HG03571 (cell line): ENCODE measurements at regions not wholly inside any gene's neighbourhood (a gene's known extent, or its start where the extent isn't known, plus 50 kb on each side); places are given as distances from the start of the nearest gene placed in this dataset.

Experiments used
- ATAC-seq: cut with Tn5 transposase; IDR thresholded peaks from one replicate; pipeline ENCODE4 v1.9.1; 2021; ENCODE audit not compliant: unreplicated experiment

DNA sequence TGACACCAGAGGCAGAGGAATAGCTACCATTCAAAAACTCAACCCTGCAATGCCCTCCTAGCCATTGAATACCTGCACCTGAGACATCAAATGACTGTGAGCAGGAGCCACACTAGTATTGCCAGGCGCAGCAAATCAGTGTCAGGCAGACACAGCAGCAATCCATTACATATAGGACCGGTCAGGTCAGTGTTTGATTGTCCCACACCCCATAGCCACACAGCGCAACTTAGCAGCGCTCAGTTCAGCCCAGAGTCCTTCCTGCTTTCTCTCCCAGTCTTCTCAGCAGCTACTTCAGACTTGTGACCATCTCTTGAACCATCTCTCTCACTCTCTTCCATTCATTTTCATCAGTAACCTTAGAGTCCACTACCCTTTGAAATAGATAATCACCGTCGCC, 181.6 kb upstream of the GPR12 start:
- no peak for ATAC-seq

DNA sequence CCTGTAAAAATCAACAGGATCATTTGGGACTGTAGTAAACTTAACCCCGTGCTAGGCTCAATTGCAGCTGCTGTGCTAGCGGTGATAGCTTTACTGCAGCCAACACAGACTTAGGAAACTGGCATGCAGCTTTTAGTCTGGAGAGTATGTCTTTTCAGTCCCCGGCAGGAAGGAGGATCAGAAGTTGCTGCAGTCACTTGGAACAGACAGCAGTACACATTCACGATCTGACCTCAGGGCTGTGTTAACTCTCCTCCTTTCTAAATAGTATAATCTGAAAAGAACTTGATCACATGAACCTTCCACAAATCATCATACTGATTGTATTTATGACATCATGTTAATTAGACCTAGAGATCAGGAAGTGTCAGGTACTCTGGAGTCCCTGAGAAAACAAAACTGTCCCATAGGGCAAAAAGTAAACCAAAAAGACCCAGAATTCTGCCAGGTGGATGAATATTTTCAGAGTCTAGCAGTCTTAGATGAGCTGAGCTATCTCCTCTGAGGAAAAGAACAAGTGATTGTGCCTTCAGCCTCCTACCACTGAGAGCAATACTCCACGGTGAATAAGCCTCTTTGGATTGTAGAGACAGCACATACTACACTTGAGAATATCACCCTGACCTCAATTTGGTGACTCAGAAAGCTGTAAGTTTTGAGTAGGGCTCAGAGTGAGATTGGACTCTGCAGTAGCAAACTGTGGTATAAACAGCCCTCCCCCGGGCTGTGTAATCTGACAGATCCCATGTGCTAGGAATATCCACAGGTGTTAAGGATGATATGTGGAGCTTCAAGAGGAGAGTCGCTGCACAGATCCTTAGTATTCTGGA, 181.0 kb upstream of the GPR12 start:
- ATAC-seq = no peak

DNA sequence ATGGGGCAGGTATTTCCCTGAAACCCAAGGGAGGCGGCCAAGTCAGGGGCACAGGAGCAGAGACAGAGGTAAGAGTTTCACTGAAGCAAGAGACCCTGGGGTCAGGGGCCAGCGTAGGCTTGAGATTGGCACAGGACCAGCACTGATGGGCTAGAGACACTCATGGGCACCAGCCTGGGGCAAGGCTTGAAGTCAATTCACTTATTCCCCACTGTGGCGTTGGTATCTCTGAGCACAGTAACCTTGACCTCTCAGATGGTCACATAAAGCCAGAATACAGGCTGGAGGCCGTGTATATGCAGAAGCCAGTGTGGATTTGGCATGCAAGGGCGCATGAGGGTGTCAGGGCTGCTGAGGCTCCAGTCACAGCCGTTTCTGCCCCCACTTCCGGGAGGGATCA, 173.5 kb upstream of the GPR12 start:
- ATAC-seq = no peak

DNA sequence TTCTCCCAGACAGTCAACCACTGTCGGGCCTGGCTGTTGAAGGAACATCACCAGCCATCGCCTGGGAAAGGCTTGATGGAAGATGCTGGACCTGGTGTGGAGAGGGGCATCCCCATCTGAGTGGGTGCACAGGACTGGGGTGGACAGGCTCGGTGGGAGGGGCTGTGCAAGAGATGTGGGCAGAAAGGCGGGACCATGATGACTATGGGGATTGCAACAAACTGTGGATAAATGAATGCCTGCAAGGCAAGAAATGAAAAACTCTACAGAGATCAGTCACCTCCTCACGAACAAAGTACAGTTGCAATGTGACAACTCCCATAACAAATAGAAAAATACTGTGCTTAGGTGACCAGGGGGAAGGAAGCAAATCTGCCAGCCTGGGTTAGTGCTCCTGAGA, 171.9 kb upstream of the GPR12 start:
- ATAC-seq = no peak

DNA sequence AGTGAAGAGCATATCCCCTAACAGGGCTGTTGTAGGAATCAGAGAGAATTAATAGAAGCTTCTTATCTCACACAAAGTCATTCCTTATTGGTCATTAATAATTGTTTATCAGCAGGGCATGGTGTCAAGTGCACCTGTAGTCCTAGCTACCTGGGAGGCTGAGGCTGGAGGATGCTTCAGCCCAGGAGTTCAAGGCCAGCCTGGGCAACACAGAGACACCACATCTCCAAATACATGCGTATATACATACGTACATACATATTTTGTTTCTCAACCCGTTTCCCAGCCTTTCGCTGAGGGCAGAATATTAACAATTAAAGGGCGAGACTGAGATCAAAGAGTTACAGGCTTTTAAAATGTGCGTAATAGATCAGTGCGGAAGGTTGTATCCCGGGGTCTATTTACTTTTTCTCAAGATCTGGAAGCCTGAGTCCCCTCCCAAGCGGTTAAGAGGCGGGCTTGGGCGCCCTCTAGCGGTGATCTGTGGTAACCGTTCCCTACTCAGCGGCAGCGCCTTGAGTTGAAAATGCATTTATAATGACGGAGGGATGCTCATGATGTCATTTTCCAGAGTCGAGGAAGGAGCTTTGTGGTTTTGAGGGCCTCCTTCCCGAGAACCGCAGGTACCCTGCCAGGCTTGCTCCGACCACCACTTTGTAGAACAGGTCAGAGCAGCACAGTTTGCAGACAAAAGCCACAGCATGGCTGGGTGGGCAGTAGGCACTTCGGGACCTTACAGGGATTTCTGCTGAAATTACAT, 169.6 kb upstream of the GPR12 start:
- ATAC-seq = no peak

DNA sequence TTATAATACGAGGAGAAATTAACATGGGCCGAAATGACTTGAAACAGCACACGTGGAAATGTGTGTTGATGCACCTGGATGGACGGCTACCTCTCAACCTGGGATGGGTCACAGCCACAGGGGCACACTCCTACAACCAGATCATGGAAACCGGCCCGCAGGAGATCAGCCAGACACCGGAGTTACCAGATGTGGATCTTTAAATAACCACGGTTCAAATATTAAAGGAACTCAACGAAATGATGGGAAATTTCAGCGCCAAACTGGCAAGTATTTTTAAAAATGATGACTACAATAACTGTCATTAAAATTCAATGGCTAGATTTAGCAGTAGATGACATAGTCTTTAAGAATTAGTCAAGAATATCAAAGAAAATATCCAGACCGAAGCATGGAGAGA, 166.9 kb upstream of the GPR12 start:
- ATAC-seq = no peak

DNA sequence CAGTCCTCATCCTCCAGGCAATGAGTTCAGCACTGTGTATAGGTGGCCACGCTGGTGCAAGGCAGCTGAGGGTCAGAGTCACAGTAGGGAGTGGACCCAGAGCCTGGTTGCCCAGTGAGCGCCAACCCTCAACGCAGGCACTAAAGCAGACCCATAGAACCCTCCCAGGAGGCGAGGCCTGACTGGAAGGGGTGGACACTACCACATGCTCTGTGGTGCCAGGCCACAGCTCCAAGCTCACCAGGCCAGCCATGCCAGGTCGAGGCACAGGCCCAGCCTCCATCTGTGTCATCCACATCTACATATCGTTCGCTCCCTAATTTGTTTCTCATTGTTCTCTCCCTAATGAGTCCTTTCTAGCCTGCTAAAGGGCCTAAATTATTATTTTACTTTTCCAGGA, 165.8 kb upstream of the GPR12 start:
- no peak for ATAC-seq

DNA sequence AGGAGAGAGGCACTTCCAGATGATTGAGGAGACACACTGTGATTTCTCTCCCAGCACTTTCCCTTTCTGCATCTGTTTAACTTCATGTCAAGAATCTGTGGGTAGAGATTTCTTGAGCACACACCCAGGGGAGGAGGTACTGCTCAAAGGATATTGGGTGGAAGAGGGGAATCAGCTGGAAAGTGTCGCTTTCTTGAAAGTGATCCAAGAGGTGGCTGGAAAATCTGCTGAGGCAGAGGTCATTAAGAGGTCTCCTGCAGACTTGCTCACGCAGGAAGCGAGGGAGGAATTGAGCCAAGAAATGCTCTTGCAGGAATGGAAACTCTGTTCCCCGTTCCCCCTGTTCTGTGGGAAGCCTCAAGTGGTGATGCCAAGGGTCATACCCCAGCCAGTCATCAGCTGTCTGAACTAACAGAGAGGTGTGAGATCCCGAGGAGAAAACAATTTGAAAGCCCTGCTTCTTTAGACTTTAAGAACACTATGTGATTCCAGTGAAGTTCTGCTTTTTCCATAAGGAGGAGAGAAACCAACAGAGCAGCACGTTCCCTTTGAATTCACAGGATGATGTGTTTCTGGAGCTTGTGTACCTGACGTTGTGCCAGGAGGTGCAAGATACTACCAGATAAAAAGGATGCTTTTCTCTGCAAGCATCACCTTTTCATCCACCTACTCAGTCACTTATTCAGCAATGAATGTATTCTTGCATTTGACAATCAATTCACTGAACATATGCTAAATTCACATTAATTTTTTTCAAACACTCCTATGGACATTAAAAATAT, 163.4 kb upstream of the GPR12 start:
- ATAC-seq = no peak

DNA sequence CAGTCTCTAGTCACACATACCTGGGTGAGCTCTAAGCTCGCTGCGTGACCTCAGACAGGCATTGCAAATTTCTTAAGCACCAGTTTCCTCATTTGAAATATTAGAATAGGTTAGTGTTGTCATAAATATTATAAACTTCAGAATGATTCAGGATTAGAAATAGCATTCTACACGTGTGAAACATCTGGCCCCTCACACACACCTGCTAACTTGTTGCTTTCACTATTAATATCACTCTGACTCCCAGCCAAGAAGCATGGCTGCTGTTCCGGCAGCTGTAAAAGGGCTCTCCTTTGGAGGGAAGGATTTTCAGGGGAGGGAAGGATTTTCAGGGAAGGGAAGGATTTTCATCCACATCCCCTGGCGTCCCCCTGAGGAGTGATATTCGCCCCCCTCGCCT, 161.3 kb upstream of the GPR12 start:
- ATAC-seq = no peak

DNA sequence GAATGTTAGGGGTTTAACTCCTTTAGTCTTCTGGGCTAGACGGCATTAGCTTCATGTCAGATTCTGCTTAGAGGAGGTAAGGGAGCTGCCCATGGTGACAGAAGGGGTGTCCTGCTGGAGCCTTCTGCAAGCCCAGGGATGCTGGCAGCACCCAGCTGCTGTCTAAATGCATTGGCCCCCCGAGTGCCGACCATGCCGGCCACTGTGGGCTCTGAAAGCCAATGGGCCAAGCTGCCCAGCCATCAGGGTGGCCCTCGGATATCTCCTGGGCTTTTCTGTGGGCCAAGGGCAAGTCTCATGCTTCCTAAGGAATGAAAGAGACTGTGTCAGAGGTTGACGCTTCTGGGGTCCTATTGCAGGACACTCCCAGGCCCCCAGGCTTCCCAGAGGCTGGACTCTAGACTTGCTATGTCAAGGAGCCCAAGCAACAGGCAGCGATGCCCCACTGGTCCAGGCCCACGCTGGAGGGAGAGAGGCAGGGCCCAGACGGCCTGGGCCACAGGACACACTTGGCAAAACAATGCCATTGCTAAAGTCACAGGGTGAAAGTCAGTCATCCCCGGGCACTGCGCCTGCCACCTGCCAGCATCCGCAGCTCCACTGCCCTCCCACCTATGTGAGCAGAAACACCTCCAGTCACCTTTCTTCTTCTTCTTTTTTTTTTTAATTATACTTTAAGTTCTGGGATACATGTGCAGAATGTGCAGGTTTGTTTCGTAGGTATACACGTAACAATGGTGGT, 160.2 kb upstream of the GPR12 start:
- no peak for ATAC-seq

DNA sequence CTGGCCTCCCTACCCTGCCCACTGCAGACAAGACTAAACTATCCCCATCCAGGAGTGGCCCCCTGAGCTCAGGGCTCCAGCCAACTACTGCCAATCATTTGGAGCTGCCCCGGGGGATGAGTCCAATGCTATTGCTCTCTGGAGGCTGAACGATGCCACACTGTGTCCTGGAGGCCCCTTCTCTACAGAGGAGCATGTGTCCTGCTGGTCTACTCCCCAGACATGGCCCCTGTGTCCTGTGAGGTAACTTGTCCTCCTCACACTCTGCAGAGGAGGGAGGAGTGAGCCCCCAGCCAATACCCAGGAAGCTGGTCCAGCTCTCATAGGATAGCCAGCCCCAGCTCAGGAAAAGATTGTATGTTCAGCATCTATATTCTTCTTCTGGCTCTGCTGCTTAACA, 159.1 kb upstream of the GPR12 start:
- no peak for ATAC-seq

DNA sequence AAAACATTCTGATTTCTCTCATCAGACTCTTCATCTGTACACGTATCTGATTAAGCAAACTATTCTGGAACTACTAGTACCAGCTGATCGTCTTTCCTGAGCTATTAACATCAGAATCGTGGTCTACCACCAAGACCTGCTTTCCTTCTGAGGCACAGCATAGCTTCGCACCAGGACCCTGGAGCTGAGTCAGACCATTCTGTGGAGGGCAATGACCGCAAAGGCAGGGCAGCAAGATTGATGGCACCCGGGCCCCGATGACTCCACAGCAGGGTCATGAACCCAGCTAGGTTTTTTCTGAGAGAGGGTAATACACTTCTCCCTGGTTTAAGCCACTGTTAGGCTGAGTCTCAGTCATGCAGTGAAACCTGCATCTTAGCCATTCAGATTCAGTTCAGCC, 158.7 kb upstream of the GPR12 start:
- ATAC-seq = no peak

DNA sequence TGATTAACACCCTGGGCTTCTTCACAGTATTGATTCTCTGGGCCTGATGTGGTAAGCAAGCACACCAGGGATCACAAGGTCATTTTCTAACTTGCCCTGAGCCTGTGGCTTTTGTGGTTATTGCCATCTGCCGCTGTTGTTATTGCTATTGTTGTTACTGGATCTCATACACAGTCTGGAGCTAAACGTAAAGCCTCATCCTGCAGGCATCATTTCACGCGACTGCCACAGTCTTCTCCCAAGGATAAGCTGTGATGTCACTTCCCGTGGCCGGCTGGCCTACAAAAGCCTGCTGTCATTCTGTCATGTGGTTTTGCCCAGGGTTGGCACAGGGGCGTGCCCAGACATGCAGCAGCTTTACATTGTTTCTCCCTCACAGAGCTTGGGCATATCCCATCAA, 154.0 kb upstream of the GPR12 start:
- ATAC-seq = no peak

DNA sequence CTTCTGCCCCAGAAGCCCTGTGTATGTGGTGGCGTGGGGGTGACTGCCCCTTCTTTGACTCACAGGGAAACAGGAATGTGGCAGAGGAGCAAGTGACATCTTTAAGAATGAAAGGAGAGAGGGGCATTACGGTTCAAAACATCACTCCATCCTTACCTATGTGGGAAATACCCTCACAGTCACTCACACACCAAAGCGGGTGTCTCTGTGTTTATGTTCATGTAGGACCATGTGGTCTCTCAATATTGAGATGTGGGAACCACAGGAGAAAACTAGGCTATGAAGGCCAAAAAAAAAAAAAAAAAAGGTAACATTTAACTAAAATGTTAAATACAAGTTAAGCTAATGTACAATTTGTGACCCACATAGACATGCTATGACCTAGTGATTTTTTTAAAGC, 153.6 kb upstream of the GPR12 start:
- no peak for ATAC-seq

DNA sequence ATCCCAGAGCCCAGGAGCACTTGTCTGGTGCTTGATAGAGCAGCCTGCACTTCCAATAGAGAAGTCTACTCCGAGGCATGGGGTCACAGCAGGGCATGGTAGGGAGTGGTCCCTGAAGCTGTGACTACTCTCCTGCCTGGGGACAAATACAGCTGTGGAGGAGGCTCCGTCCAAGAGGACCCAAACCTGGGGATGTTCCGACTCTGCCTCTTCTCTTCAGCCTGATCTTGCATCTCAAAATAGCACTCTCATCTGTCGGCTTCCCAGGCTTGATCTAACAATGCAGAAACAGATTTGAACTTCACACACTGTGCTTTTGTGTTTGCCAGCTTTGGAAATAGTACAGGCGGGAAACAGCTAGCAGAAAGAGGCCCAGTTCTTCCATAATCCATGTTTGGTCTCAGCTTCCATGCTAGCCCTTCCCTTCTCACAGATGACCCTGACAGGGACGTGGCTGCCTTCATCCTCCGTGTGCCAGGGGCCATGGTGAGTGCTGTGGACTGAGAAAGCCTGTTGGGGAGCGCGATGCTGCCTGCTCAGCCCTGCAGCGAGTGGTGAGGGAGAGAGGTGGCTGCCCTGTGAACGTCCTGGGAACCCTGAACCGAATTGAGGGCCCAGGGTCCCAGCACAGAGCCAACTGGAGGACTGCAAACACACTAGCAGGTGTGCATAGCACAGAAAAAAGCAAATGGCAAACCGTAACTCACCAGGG, 150.3 kb upstream of the GPR12 start:
- no peak for ATAC-seq

DNA sequence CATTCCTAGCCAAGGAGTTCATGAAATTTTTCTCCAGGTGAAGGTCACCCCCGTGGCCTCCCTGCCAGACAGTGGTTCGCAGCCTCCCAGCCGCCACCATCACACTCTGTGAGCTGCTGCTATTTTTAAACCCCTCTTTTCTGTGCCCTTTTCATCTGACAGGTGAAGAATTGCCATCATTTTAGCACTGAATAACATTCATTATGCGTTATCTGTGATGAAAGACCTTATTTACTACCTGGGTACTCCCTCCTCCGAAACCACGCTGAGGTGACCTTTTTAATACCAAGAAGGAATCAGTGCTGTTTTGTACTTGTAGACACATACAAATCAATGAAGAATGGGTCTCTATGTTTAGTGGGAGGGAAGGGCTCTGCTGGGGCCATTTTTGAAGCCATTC, 148.9 kb upstream of the GPR12 start:
- no peak for ATAC-seq

DNA sequence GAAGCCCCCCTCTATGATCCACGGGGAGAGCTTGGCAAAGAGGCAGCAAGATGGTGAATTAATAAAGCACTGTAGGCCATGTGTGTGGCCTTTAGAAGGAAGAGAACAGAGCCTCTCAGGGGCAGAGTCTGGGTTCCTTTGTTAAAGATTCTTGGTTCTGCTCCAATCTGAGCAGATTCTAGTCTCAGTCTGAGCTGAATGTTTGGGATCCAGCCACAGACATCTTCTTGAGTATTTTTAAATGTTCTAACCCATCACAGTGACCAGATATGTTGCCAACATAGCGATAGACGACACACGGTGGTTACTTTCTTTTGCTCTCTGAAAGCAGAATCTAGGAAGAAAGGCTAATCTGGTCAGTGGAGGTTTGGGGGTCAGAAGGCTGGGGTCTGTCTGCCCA, 147.5 kb upstream of the GPR12 start:
- no peak for ATAC-seq

DNA sequence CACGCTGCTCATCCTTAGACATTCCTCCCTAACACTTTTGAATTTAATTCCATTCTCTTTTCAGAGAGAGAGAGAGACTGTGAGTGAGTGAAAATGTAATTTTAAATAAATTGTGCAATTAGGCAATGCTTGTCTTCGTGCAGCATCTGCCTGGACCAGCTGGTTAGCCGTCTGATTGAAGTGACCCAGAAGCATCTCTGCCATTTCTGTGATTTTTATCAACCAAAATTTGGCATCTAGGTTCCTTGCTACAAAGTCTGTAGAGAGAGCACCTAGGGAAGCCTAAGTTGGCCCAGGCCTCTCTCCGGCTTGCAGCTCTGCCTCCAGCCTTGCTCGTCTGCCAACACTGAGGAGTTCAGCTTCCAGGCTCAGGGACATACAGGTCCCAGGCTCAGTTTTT, 138.6 kb upstream of the GPR12 start:
- ATAC-seq = no peak

DNA sequence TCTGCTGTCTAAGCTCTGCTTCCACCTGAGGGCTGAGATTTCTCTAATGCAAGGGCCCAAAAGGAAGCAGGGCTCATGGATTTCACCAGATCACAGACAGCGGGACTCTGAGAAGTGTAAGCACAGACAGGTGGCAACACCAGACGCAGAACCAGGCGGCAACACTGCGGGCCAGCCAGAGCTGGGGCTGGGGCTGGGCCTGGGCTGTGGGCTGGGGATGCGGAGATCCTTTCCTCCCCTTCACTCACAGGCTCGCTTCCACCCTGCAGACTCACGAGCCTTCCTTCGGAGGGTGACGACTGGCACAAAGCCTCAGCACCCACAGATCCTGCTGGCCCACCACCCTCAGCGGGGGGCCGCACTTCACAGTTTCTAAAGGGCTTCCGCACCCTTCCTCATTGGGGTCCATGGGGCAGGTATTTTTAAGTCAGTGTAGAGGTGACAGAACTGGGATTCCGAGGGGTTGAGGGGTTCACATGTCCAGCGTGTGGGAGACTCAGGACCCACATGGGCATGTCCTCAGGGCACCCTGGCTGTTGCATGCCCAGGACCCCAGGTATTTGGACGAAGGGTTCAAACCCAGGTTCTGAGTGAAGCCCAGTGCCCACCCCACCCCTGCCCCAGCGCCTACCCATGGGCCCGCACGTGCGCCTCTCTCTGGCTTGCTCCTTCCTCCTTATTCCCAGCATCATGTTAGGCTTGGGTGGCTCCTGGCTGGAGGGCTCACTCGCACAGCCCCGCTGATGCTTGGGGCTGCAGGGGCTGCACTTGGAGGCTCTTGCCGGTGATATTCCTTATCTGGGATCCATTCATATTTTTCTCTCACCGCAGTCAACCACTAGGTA, 137.3 kb upstream of the GPR12 start:
- ATAC-seq = no peak
